Sigmoid colon (tissue), 6 donors: ENCODE measurements at regions not wholly inside any gene's neighbourhood (a gene's known extent, or its start where the extent isn't known, plus 50 kb on each side); places are given as distances from the start of the nearest gene placed in this dataset.
"Not testable (repeated sequence)": the region's sequence is repeated elsewhere in the genome, so short reads cannot be mapped to it uniquely, and the experiment has no call there.

Experiments used
- DNase-seq: peaks from one replicate; pipeline ENCODE4 v3.0.0-alpha.2; 2019
- H3K27ac ChIP-seq, 4 donors: fragments of 200-600 bp; sonication (generic); one replicate each; pipeline ENCODE4 v1.5.1; 2016 to 2019; ENCODE audit warnings: mild to moderate bottlenecking in 1 of 4
- H3K27me3 ChIP-seq, 3 donors: fragments of 200-600 bp; sonication (generic); one replicate each; pipeline ENCODE4 v1.5.1; 2019; ENCODE audit warnings: mild to moderate bottlenecking in 1 of 3
- H3K36me3 ChIP-seq, 4 donors: fragments of 200-600 bp; sonication (generic); one replicate each; pipeline ENCODE4 v1.5.1; 2016 to 2019
- H3K4me1 ChIP-seq, 4 donors: fragments of 200-600 bp; sonication (generic); one replicate each; pipeline ENCODE4 v1.5.1; 2017 to 2019
- H3K4me3 ChIP-seq, 4 donors: fragments of 200-600 bp; sonication (generic); one replicate each; pipeline ENCODE4 v1.5.1; 2017 to 2019; ENCODE audit warnings: mild to moderate bottlenecking in 2 of 4, moderate library complexity in 1 of 4
- H3K9me3 ChIP-seq, 4 donors: fragments of 200-600 bp in 3 of 4; sonication (generic) in 3 of 4; one replicate each; pipeline versions ENCODE4 v1.5.1 to v1.6.1; 2013 to 2019
- CTCF ChIP-seq, 4 experiments: fragments of 450-650 bp in 3 of 4; fragments of 200-600 bp in 1 of 4; IDR thresholded peaks; one replicate each; pipeline ENCODE4 v1.5.1; 2016 to 2019; ENCODE audit warnings: antibody characterized with exemption in 4 of 4, mild to moderate bottlenecking in 3 of 4, moderate library complexity in 2 of 4
- EP300 ChIP-seq, 4 donors: sonication (generic); formaldehyde crosslinking; IDR thresholded peaks; one replicate each; pipeline ENCODE4 v1.6.1; 2017; ENCODE audit warnings: antibody characterized with exemption in 4 of 4
- POLR2A ChIP-seq, 2 donors: fragments of 450-650 bp; IDR thresholded peaks; one replicate each; pipeline ENCODE4 v1.6.1; 2016; ENCODE audit warnings: antibody characterized with exemption in 2 of 2, mild to moderate bottlenecking in 2 of 2, moderate library complexity in 2 of 2
- POLR2AphosphoS5 ChIP-seq, 4 donors: sonication (generic); formaldehyde crosslinking; IDR thresholded peaks; one replicate each; pipeline ENCODE4 v1.6.1; 2017; ENCODE audit warnings: antibody characterized with exemption in 4 of 4
- WGBS, 2 donors: extraction: QIAGEN DNeasy Blood & Tissue Kit; methylation state at CpG; one replicate each; pipeline ENCODE4 v1.1.7; 2013; 5-methylcytosine and 5-hydroxymethylcytosine counted together
- intact Hi-C: fragments of 100-400 bp; cut with DNase I; formaldehyde crosslinking; loops from one replicate; pipeline ENCODE4 v1.15.1; 2023
- donor health status: healthy with polysubstance abuse.
- donor health status: healthy.

DNA sequence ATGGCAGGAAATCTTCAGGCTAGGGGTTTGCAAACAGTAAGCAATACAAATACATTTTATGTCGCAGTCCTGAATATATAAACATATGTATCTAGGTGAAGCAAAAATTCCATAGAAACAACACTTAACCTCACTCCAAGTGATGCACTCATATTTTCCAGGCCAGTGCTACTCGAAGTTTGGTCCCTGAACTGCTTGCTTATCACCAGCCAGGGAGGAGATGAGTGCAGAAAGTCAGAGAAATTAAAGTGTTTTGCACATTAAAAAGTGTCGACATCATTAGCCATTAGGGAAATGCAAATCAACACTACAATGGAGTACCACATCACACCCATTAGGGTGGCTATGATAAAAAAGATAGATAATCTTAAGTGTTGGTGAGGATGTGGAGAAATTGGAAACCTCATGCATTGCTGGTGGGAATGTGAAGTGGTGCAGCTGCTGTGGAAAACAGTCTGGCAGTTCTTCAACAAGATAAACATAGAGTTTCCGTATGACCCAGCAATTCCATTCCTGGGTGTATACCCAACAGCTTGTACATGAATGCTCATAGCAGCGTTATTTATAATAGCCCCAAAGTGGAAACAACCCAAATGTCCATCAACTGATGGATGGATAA is 70.5 kb upstream of the CSF1 start:
- H3K27me3 ChIP-seq: no peaks in the 10 kb centered on the region
- H3K36me3 ChIP-seq: no peaks in the 10 kb centered on the region
- H3K4me1 ChIP-seq: peaks cover 0 to 10% (median 8%) of the 10 kb centered on the region in 4 donors
- 55 to 78% methylated on average over 5 of the region's 5 CpGs for WGBS, 2 donors
- TF ChIP-seq POLR2AphosphoS5 (IDR thresholded peaks at IDR 0.05) (no peak), EP300 (IDR thresholded peaks at IDR 0.05) (no peak), POLR2A (IDR thresholded peaks at IDR 0.05) (no peak), CTCF (IDR thresholded peaks at IDR 0.05) (no peak)
- no peak overlapping the region for H3K4me3 ChIP-seq
- intact Hi-C loops: no loop called here
- H3K9me3 ChIP-seq: no peaks in the 10 kb centered on the region
- H3K27ac ChIP-seq: no peak overlapping the region
- DNase-seq: no peak

- WGBS, 2 donors: 87 to 97% methylated on average over 1 of the region's 1 CpG
- H3K4me1 ChIP-seq, H3K4me3 ChIP-seq, H3K36me3 ChIP-seq, H3K27me3 ChIP-seq, intact Hi-C loops, H3K9me3 ChIP-seq, DNase-seq: not testable (repeated sequence)
- H3K27ac ChIP-seq: peak overlapping the region in 3 of 4 donors; percentile 45 to 58 (median 46)
Measured at GRCh38 chr1:109839276-109839675, 71.4 kb upstream of the CSF1 start.

DNA sequence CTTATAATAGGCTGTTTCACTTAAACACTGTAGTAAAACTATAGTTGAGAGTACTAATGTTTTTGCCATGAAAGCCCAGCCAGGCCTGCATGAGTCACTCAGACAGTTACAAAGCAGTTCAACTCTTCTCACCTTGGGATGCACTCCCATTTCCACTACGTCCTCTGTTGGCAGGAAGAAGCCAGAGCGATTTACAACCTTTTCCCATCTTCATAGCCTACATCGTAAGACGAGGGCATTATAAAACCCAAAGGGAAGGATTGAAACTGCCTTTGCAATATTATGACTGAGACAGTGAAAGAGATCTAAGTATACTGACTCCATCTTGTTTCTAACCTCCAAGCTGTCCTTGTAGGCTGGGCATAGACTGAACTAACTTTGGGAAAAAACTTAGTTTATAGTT is 71.8 kb upstream of the CSF1 start:
- no peaks in the 10 kb centered on the region for H3K9me3 ChIP-seq
- H3K4me1 ChIP-seq: peaks cover 0 to 10% (median 8%) of the 10 kb centered on the region in 4 donors
- H3K27ac ChIP-seq: peak overlapping the region in 3 of 4 donors; percentile 45 to 58 (median 46)
- intact Hi-C loops: no loop called here
- peak; percentile 76 for DNase-seq
- no peaks in the 10 kb centered on the region for H3K36me3 ChIP-seq
- TF ChIP-seq POLR2AphosphoS5 (IDR thresholded peaks at IDR 0.05): peak in 2 of 4 donors; percentile 15 to 31
- no peak for TF ChIP-seq CTCF (IDR thresholded peaks at IDR 0.05)
- H3K4me3 ChIP-seq: no peak overlapping the region
- 75 to 77% methylated on average over 4 of the region's 4 CpGs for WGBS, 2 donors
- no peaks in the 10 kb centered on the region for H3K27me3 ChIP-seq

- H3K9me3 ChIP-seq: no peaks in the 10 kb centered on the region
- WGBS, 2 donors: 90 to 93% methylated on average over 2 of the region's 2 CpGs
- H3K27ac ChIP-seq: peak overlapping the region in 3 of 4 donors; percentile 45 to 58 (median 46)
- intact Hi-C loops: no loop called here
- TF ChIP-seq CTCF (IDR thresholded peaks at IDR 0.05) (no peak), EP300 (IDR thresholded peaks at IDR 0.05) (no peak), POLR2A (IDR thresholded peaks at IDR 0.05) (no peak), POLR2AphosphoS5 (IDR thresholded peaks at IDR 0.05) (no peak)
- H3K36me3 ChIP-seq: no peaks in the 10 kb centered on the region
- DNase-seq: no peak
- H3K4me1 ChIP-seq: peaks cover 0 to 10% (median 8%) of the 10 kb centered on the region in 4 donors
- H3K27me3 ChIP-seq: no peaks in the 10 kb centered on the region
- no peak overlapping the region for H3K4me3 ChIP-seq
Measured at GRCh38 chr1:109837852-109838570, 72.6 kb upstream of the CSF1 start.

DNA sequence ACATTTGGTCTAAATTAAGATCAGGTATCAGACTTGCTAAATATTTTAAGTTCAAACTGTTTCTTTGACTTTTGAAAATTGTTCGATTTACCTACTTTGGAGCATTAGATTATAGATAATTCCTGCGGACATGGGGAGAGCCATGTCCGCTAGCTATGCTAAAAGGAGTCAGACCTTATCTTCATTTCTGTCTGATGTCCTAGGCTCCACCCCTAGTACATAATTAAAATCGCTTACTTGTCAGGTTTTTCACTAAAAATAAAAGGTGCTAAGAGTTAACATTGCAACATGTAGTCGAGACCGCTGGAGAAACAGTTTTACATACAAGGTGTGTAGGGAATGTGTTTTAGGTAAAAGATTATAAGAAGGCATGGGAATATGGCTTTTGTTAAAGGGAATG is 71.9 kb upstream of the EPS8L3 start:
- H3K9me3 ChIP-seq, H3K27me3 ChIP-seq, H3K27ac ChIP-seq, intact Hi-C loops, H3K36me3 ChIP-seq, H3K4me3 ChIP-seq, DNase-seq, H3K4me1 ChIP-seq: not testable (repeated sequence)
- WGBS, 2 donors: 94% methylated on average over 6 of the region's 6 CpGs

DNA sequence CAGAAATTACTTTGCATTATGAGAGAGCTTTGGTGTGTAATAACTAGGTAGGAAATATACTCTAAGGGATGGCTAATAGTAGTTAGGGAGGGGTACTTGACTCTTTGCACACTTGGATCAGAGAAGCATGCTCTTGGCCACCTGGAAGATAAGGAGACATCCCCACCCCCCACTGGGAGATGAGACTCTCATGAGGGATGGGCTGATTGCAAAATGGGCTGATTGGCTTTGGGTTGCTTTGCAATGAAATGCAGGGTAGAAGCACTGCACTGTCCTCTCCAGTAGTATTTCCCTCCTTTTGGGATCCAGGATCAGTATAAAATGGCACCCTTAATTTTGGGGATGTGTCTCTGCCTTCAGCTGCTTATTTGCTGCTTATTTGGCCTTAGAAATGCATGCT is 71.2 kb upstream of the EPS8L3 start:
- peaks cover 0 to 4% (median 0%) of the 10 kb centered on the region in 4 donors for H3K9me3 ChIP-seq
- H3K27me3 ChIP-seq: no peaks in the 10 kb centered on the region
- TF ChIP-seq POLR2A (IDR thresholded peaks at IDR 0.05) (no peak), POLR2AphosphoS5 (IDR thresholded peaks at IDR 0.05) (no peak), CTCF (IDR thresholded peaks at IDR 0.05) (no peak), EP300 (IDR thresholded peaks at IDR 0.05) (no peak)
- peaks cover 0 to 10% (median 8%) of the 10 kb centered on the region in 4 donors for H3K4me1 ChIP-seq
- intact Hi-C loops: no loop called here
- no peak overlapping the region for H3K27ac ChIP-seq
- no peak overlapping the region for H3K4me3 ChIP-seq
- no peak for DNase-seq
- H3K36me3 ChIP-seq: no peaks in the 10 kb centered on the region
